Tibial nerve (tissue), 4 donors: ENCODE measurements at regions not wholly inside any gene's neighbourhood (a gene's known extent, or its start where the extent isn't known, plus 50 kb on each side); places are given as distances from the start of the nearest gene placed in this dataset.

Experiments
- DNase-seq, 2 donors: peaks; one replicate each; pipeline ENCODE4 v3.0.0-alpha.2; 2019; ENCODE audit warnings: low spot score in 2 of 2
- H3K27ac ChIP-seq, 4 donors: fragments of 200-600 bp; sonication (generic) in 3 of 4; one replicate each; pipeline ENCODE4 v1.5.1; 2017 to 2019; ENCODE audit warnings: mild to moderate bottlenecking in 1 of 4
- H3K27me3 ChIP-seq, 2 donors: fragments of 200-600 bp; sonication (generic) in 1 of 2; one replicate each; pipeline versions ENCODE4 v1.5.1 to v1.6.0; 2017 to 2019
- H3K36me3 ChIP-seq, 3 donors: fragments of 200-600 bp; sonication (generic); one replicate each; pipeline ENCODE4 v1.5.1; 2018 to 2019
- H3K4me1 ChIP-seq, 4 donors: fragments of 200-600 bp; sonication (generic) in 3 of 4; one replicate each; pipeline ENCODE4 v1.5.1; 2017 to 2019
- H3K4me3 ChIP-seq, 4 donors: fragments of 200-600 bp; sonication (generic) in 3 of 4; one replicate each; pipeline ENCODE4 v1.5.1; 2017 to 2019; ENCODE audit warnings: mild to moderate bottlenecking in 1 of 4, moderate library complexity in 1 of 4
- H3K9me3 ChIP-seq, 4 donors: fragments of 200-600 bp; sonication (generic) in 3 of 4; one replicate each; pipeline ENCODE4 v1.5.1; 2017 to 2019
- EP300 ChIP-seq, 2 donors: sonication (generic); formaldehyde crosslinking; IDR thresholded peaks; one replicate each; pipeline ENCODE4 v1.6.1; 2017; ENCODE audit warnings: antibody characterized with exemption in 2 of 2, mild to moderate bottlenecking in 1 of 2
- POLR2A ChIP-seq, 2 donors: fragments of 450-650 bp; IDR thresholded peaks; one replicate each; pipeline ENCODE4 v1.6.1; 2017; ENCODE audit warnings: antibody characterized with exemption in 2 of 2, mild to moderate bottlenecking in 2 of 2, moderate library complexity in 2 of 2
- WGBS, 2 donors: methylation state at CpG; one replicate each; pipeline ENCODE4 v1.1.5; 2018; 5-methylcytosine and 5-hydroxymethylcytosine counted together
- TF ChIP-seq, protein P1 (sequence below), 5 experiments: fragments of 200-600 bp in 3 of 5; fragments of 450-650 bp in 2 of 5; sonication (generic) in 3 of 5; IDR thresholded peaks; one replicate each; pipeline ENCODE4 v1.5.1; 2016 to 2019; ENCODE audit warnings: antibody characterized with exemption in 5 of 5, mild to moderate bottlenecking in 3 of 5, moderate library complexity in 2 of 5

DNA sequence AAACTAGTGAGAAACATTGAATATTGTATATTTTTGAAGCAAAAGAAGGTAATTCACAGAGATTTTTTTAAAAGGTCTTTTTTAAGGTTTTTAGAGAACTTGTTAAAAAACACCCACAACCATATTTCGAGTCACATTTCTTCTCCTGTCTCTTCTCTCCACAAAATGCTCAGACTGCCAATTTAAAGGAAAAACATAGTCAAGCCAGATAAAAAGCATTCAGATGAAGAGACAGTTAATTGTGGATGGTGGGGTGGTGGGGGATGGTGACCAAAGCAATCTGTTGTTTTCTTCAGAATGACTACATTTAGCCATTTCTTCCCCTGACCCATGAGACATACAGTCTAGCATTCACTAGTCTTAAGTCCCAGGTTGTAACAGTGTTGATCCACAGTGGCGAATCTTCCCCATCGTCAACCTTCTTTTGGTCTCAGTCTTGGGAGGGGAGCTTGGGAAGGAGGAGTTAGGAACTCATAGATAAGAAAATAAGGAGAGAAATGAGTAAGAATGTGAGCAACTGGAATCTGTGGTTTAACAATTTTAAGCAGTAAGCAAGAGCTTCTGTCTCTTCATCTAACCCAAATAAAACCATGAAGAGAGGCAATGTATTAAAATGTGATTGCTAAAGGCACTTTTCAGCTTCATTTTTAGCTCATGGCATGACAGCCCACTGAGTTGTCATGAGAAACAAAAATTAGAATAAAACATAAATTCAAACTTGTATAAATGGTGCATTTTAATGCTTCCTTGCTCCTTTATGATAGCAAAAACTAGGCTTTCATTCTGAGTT is 413.7 kb upstream of the FSHR start:
- H3K4me1 ChIP-seq = no peaks in the 10 kb centered on the region
- TF ChIP-seq POLR2A (IDR thresholded peaks at IDR 0.05) (no peak), EP300 (IDR thresholded peaks at IDR 0.05) (no peak)
- TF ChIP-seq, protein P1, sequence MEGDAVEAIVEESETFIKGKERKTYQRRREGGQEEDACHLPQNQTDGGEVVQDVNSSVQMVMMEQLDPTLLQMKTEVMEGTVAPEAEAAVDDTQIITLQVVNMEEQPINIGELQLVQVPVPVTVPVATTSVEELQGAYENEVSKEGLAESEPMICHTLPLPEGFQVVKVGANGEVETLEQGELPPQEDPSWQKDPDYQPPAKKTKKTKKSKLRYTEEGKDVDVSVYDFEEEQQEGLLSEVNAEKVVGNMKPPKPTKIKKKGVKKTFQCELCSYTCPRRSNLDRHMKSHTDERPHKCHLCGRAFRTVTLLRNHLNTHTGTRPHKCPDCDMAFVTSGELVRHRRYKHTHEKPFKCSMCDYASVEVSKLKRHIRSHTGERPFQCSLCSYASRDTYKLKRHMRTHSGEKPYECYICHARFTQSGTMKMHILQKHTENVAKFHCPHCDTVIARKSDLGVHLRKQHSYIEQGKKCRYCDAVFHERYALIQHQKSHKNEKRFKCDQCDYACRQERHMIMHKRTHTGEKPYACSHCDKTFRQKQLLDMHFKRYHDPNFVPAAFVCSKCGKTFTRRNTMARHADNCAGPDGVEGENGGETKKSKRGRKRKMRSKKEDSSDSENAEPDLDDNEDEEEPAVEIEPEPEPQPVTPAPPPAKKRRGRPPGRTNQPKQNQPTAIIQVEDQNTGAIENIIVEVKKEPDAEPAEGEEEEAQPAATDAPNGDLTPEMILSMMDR (IDR thresholded peaks at IDR 0.05) = no peak
- WGBS, 2 donors = 85 to 87% methylated on average over 3 of the region's 3 CpGs
- H3K27ac ChIP-seq = no peak overlapping the region
- H3K36me3 ChIP-seq = no peaks in the 10 kb centered on the region
- H3K9me3 ChIP-seq = no peaks in the 10 kb centered on the region
- no peaks in the 10 kb centered on the region for H3K27me3 ChIP-seq
- no peak for DNase-seq
- H3K4me3 ChIP-seq = no peak overlapping the region

DNA sequence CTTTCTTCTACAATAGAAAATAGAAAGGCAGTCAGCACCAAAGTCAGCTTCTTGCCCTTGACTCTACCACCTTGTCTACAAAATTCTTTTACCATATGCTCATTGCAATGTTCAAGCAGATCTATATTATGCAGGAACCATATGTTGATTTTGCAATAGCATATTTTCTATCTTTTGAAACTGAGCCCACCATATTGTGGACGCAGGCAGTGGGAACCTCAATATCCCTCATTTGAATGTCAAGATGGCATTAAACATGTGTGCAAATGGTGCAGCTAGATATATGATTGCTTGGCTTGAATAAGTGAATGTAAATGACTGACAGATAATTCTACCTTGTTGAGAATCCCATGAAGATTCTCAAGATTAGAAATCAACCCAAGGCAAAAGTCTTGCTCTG is 412.7 kb upstream of the FSHR start:
- Histone ChIP-seq H3K4me3 (no peak overlapping the region), H3K9me3 (no peaks in the 10 kb centered on the region), H3K27me3 (no peaks in the 10 kb centered on the region), H3K4me1 (no peaks in the 10 kb centered on the region), H3K36me3 (no peaks in the 10 kb centered on the region), H3K27ac (no peak overlapping the region)
- DNase-seq = no peak
- WGBS, 2 donors = 26 to 90% methylated on average over 1 of the region's 1 CpG
- no peak for TF ChIP-seq POLR2A (IDR thresholded peaks at IDR 0.05)
- TF ChIP-seq, protein P1 (IDR thresholded peaks at IDR 0.05) = no peak
- TF ChIP-seq EP300 (IDR thresholded peaks at IDR 0.05) = no peak

DNA sequence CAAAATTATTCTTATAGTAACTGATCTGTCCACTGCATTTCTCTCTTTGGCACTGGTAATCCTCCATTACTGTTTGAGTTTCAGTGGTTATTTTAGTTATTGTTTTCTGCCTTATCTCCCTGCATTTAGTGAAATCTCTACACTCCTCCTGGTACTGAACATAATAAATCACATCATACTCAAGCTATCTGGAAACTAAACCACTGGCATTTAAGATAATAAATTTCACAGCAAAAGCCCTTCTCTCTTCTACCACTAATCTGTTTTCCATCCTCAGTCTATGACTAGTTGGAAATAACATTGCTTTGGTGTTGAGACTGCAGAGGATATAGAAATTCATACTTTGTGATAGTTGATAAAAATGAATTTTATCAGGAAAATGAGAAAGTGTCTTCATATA is 399.3 kb upstream of the FSHR start:
- H3K4me1 ChIP-seq = no peaks in the 10 kb centered on the region
- no peak for TF ChIP-seq POLR2A (IDR thresholded peaks at IDR 0.05)
- no peak for TF ChIP-seq EP300 (IDR thresholded peaks at IDR 0.05)
- TF ChIP-seq, protein P1 (IDR thresholded peaks at IDR 0.05) = no peak
- H3K36me3 ChIP-seq = no peaks in the 10 kb centered on the region
- no peak for DNase-seq
- no peak overlapping the region for H3K4me3 ChIP-seq
- H3K27ac ChIP-seq = no peak overlapping the region
- no peaks in the 10 kb centered on the region for H3K9me3 ChIP-seq
- no peaks in the 10 kb centered on the region for H3K27me3 ChIP-seq

DNA sequence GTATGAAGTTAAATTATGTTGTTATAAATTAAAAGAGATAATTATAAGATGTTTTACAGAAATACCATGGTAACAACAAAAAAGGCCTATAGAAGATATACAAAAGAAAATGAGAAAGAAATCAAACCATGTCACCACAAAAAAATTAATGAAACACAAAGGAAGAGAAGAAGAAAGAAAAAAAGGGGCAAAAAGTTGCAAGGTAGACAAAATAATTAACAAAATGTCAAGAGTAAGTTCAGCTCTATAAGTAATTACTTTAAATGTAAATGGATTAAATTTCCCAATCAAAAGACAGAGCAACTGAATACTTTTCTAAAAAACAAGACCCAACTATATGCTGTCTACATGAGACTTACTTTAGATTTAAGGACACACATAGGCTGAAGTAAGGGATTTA is 378.4 kb upstream of the FSHR start:
- H3K36me3 ChIP-seq = no peaks in the 10 kb centered on the region
- peaks cover 0 to 47% (median 0%) of the 10 kb centered on the region in 4 donors for H3K9me3 ChIP-seq
- no peaks in the 10 kb centered on the region for H3K4me1 ChIP-seq
- no peaks in the 10 kb centered on the region for H3K27me3 ChIP-seq
- no peak overlapping the region for H3K27ac ChIP-seq
- no peak for DNase-seq
- no peak for TF ChIP-seq EP300 (IDR thresholded peaks at IDR 0.05)
- no peak for TF ChIP-seq POLR2A (IDR thresholded peaks at IDR 0.05)
- TF ChIP-seq, protein P1 (IDR thresholded peaks at IDR 0.05) = no peak
- no peak overlapping the region for H3K4me3 ChIP-seq

DNA sequence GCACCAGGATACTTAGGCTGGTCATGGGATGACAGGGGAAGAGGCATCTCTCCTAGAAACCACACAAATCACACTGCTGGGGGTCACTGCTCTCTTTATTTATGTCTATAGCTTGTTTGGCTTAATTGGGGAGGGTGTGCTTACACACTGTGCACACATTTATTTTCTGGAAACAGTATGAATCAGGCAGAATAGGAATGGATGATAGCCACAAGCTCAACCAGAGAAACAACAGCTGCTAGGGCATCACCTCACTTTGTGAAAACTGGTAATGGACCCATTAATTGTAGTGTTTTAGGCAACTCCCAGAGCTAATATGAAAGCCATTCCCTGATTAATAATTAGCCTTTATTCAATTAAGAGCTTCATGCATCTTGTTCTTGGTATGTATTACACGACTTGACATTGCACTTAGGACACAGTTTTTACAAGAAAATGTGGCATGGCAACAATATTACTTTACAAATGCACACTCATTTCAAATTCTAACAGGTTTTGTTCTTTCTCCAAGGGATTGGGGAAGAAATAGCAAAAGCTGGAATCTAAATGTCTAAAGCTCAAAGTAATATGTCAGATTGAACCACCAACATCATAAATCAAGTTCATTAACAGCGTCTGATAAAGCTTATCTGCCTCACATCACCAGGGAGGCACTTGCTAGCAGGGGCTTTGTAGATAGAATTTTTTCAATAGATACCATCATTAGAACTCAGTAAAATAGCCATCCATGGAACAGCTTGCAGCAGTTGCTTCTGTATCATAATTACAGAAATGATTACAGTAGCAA is 361.9 kb upstream of the FSHR start:
- DNase-seq = no peak
- H3K4me1 ChIP-seq = no peaks in the 10 kb centered on the region
- peaks cover 0 to 6% (median 0%) of the 10 kb centered on the region in 4 donors for H3K9me3 ChIP-seq
- no peak overlapping the region for H3K27ac ChIP-seq
- no peak overlapping the region for H3K4me3 ChIP-seq
- 47 to 49% methylated on average over 2 of the region's 2 CpGs for WGBS, 2 donors
- no peaks in the 10 kb centered on the region for H3K27me3 ChIP-seq
- no peak for TF ChIP-seq POLR2A (IDR thresholded peaks at IDR 0.05)
- no peak for TF ChIP-seq EP300 (IDR thresholded peaks at IDR 0.05)
- TF ChIP-seq, protein P1 (IDR thresholded peaks at IDR 0.05) = no peak
- no peaks in the 10 kb centered on the region for H3K36me3 ChIP-seq
